Choroid plexus epithelial cell (primary cell): ENCODE measurements at regions not wholly inside any gene's neighbourhood (a gene's known extent, or its start where the extent isn't known, plus 50 kb on each side); places are given as distances from the start of the nearest gene placed in this dataset.

Source experiments
- DNase-seq: peaks from one replicate; pipeline ENCODE4 v3.0.0-alpha.2; 2010; ENCODE audit warnings: low read depth
- H3K4me3 ChIP-seq: 2 replicates; pipeline ENCODE4 v1.5.1; 2011; ENCODE audit warnings: low read depth, mild to moderate bottlenecking, control low read depth, low read length, moderate library complexity
- CTCF ChIP-seq: conservative IDR thresholded peaks from 2 replicates; pipeline ENCODE4 v1.5.1; 2011; ENCODE audit warnings: low read depth, mild to moderate bottlenecking, control low read depth, inconsistent platforms, low read length, moderate library complexity

GRCh38 chr17:63289931-63290330 lies 156.2 kb downstream of the CYB561 start:
- TF ChIP-seq CTCF = no peak
- no peak for DNase-seq
- no peak overlapping the region for H3K4me3 ChIP-seq

GRCh38 chr17:63290351-63290750 lies 155.8 kb downstream of the CYB561 start:
- no peak overlapping the region for H3K4me3 ChIP-seq
- no peak for DNase-seq

GRCh38 chr17:63290784-63291183 lies 155.3 kb downstream of the CYB561 start:
- DNase-seq = no peak
- no peak overlapping the region for H3K4me3 ChIP-seq
- TF ChIP-seq CTCF = no peak

More at GRCh38 chr17:63290351-63290750, 155.8 kb downstream of the CYB561 start:
- TF ChIP-seq CTCF = no peak

GRCh38 chr17:63291258-63291657 lies 154.8 kb downstream of the CYB561 start:
- DNase-seq = no peak
- H3K4me3 ChIP-seq = no peak overlapping the region
- TF ChIP-seq CTCF = no peak

GRCh38 chr17:63292421-63292820 lies 153.7 kb downstream of the CYB561 start:
- no peak overlapping the region for H3K4me3 ChIP-seq
- DNase-seq = no peak
- TF ChIP-seq CTCF = no peak

GRCh38 chr17:63293323-63294075 lies 152.6 kb downstream of the CYB561 start:
- no peak for TF ChIP-seq CTCF
- H3K4me3 ChIP-seq = no peak overlapping the region
- peak; percentile 80 for DNase-seq

GRCh38 chr17:63294776-63295175 lies 151.3 kb downstream of the CYB561 start:
- DNase-seq = no peak
- no peak for TF ChIP-seq CTCF
- no peak overlapping the region for H3K4me3 ChIP-seq
